Glomerular visceral epithelial cell (primary cell): ENCODE measurements at regions not wholly inside any gene's neighbourhood (a gene's known extent, or its start where the extent isn't known, plus 50 kb on each side); places are given as distances from the start of the nearest gene placed in this dataset.
"Not testable (repeated sequence)": the region's sequence is repeated elsewhere in the genome, so short reads cannot be mapped to it uniquely, and the experiment has no call there.

Source experiments
- DNase-seq: peaks from one replicate; pipeline ENCODE4 v3.0.0-alpha.2; 2016; ENCODE audit errors: extremely low spot score

GRCh38 chr20:29296256-29297230, 1960.9 kb upstream of the DEFB115 start:
- no peak for DNase-seq

GRCh38 chr20:29297411-29298270, 1959.8 kb upstream of the DEFB115 start:
- DNase-seq = no peak

- DNase-seq = no peak
Measured at GRCh38 chr20:29298271-29298590, 1959.2 kb upstream of the DEFB115 start.

- DNase-seq = no peak
Measured at GRCh38 chr20:29298759-29299613, 1958.5 kb upstream of the DEFB115 start.

DNA sequence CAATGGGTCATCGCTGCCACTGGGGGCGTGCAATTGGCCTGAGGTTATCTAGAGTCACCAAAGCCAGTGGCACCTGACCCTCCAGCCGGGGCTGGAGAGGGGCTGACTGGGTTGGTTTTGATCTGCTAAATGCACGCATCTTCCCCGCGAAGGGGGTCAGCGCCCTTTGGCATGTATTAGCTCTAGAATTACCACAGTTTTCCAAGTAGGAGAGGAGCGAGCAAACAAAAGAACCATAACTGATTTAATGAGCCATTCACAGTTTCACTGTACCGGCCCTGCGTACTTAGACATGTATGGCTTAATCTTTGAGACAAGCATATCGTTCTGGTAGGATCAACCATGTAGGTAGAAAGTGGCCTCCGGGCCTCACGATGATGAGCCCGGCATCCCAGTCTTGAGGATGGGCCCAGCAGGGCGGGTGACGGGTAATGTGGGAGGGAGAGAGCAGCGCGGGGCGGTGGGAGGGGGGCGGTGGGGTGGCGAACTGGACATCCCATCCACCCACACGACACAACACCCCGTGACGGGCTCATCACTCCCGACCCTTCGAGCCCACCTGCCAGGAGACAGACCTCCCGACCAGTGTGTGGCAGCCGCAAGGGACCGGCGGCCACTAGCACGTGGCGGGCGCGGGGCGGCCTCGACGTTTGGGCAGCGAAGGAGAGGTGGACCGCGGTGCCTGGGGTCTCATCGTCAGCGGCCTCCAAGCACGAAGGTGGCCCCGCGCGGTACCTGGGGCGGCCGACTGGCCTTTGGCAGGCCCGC, 1957.5 kb upstream of the DEFB115 start:
- DNase-seq = no peak

DNA sequence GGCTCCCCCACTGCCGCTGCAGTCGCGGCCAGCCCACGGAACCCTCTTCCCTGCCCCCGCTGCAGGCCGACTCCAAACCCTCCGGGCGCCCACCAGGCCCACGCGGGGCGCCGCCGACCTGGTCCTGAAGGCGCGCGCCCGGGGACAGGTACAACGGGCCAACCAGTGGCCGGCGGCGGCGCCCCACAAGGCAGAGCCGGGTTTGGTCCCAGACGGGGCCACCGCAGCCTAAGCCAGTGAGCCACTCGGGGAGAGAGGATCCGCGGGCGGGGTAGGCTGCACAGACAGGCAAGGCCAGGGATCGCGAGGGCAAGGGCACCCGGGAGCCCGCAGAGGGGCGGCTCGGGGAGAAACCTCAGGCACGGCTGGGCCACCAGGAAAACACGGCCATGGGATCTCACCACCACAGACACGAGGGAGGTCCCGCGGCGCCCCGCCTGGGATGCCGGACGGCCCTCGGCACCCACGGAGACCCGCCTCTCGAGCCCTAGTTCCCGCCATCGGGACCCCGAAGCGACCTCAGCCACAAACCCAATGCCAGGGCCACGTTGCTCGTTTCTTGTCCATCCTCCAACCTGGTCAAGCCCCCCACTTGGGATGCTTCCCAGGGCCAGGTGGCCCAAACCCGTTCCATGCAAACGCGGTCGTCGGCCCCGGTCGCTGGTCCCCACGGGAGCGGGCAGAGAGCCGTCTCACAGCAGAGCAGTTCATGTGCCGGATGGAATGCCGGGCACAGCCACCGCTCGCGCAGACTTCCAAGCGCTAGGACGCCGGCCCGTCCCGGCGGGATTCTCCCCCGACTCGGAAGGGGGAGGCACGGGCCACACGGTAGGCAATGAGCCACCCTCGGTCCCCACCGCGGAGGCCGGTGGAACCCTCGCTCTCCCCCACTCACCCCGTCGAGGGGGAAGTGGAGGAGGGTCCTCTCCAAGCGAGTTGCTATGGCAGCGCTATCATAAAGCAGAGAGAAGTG, 1956.6 kb upstream of the DEFB115 start:
- DNase-seq = no peak

GRCh38 chr20:29301624-29302259, 1955.7 kb upstream of the DEFB115 start:
- no peak for DNase-seq

DNA sequence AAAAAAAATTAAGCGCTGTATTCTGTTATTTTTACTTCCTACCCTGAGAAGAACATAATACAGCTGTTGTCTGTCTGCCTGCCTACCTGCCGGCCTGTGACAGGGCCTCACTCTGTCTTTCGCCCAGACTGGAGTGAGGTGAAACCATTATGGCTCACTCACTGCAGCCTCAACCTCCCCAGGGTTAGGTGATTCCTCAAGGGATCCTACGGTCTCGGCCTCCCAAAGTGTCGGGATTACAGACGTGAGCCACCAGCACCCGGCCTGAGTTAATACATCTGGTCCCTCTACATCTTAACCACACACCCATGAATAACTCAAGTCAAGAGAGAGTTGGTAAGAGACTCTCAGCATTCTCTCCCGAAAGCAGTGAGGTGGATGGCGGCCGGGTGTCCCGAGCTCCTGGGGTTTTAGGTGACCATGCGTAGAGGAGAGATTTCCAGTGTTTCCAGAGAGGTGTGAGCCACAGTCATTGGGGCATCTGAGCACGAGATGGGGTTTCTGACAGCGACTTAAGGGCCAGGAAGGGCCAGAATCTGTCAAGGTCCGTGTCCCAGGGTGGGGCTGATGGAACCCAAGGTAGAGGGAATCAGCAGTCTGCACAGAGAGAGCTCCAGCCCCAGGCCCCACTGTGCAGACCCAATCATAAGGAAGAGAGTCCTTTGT, 1954.4 kb upstream of the DEFB115 start:
- DNase-seq = no peak

GRCh38 chr20:29306390-29307072, 1950.9 kb upstream of the DEFB115 start:
- DNase-seq = no peak

GRCh38 chr20:29307484-29307883, 1950.0 kb upstream of the DEFB115 start:
- not testable (repeated sequence) for DNase-seq

GRCh38 chr20:29308956-29309355, 1948.5 kb upstream of the DEFB115 start:
- DNase-seq = not testable (repeated sequence)

DNA sequence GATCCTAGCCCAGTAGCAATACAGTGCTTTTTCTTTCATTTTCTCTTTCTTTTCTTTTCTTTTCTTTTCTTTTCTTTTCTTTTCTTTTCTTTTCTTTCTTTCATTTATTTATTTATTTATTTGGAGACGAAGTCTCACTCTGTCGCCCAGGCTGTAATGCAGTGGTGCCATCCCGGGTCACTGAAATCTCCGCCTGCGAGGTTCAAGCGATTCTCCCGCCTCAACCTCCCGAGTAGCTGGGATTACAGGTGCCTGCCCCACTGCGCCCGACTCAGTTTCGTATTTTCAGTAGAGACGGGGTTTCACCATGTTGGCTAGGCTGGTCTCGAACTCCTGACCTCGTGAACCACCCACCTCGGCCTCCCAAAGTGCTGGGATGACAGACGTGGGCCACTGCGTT, 1948.0 kb upstream of the DEFB115 start:
- not testable (repeated sequence) for DNase-seq

- DNase-seq = not testable (repeated sequence)
Measured at GRCh38 chr20:29311046-29311445, 1946.4 kb upstream of the DEFB115 start.

DNA sequence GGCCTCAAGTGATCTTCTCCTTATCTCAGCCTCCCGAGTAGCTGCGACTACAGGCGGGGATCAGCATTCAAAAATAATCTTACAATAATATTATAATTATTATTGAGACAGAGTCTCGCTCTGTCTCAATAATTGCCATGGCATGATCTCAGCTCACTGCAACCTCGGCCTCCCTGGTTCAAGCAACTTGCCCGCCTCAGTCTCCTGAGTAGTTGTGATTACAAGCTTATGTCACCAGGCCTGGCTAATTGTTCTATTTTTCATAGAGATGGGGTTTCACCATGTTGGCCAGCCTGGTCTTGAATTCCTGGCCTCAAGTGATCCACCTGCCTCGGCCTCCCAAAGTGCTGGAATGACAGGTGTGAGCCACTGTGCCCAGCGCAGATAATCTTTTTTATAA, 1944.8 kb upstream of the DEFB115 start:
- DNase-seq = not testable (repeated sequence)

DNA sequence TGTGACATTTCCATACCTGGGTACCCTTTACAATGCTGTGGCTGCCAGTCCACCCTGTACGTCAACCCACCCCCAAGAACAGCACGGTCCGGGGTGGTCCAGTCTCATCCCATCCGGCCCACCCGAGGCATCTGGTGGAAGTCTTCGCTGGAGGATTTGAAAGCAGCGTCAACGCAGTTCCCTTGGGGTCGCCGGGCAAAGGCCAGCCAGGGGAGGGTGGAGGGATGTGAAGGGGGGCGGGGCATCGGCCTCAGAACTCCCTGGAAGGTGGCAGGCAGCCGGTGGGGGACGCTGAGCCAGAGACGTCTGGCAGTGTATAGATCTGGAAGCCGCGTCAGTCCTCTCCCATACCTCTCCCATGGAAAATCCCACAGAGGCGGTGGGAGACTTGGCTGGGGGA, 1944.0 kb upstream of the DEFB115 start:
- DNase-seq = no peak

DNA sequence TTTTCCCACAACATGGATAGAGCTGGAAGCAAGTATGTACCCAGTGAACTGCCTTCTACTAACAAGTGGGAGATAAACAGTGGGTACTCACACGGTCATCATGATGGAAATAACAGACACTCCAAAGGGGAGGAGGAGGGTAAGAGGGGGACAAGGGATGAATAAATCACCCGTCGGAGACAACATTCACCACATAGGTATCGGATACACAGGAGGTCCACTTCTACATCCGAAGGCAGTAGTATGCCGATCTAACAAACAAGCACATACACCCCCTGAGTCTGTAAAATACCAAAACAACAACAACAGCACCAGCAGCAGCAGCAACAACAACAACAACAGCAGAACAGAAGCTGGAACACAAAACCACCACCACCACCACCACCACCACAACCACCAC, 1943.2 kb upstream of the DEFB115 start:
- no peak for DNase-seq

GRCh38 chr20:29318871-29319461, 1938.5 kb upstream of the DEFB115 start:
- no peak for DNase-seq

DNA sequence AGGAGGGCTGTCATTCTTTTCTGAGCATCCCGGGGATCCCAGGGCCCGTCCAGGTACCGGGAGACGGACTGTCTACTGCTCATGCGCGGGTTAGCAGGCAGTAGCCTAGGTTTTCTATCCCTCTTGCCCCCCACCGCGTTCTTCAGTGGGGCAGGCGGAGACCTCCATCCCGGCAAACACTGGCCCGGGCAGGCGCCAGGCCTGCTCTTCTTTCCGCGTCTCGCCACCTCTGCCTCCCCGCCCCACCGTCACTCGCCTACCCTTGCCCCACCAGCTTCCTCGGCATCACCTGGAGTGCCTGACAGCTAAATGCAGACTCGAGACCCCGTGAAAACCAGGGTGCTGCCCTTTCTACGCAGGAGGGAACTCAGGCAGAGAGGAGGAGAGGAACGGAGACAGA, 1937.7 kb upstream of the DEFB115 start:
- DNase-seq = no peak
